Uterus (tissue), 3 donors: ENCODE measurements at regions not wholly inside any gene's neighbourhood (a gene's known extent, or its start where the extent isn't known, plus 50 kb on each side); places are given as distances from the start of the nearest gene placed in this dataset.

Experiments
- DNase-seq, 2 donors: peaks; one replicate each; pipeline ENCODE4 v3.0.0-alpha.2; 2019 to 2020
- H3K27ac ChIP-seq, 2 donors: fragments of 200-600 bp; sonication (generic); 1 replicate in 1 of 2; 2 replicates in 1 of 2; pipeline ENCODE4 v1.5.1; 2016 to 2018
- H3K27me3 ChIP-seq, 2 donors: fragments of 200-600 bp; sonication (generic); one replicate each; pipeline ENCODE4 v1.5.1; 2018 to 2019; ENCODE audit warnings: control low read depth in 1 of 2
- H3K36me3 ChIP-seq, 2 donors: fragments of 200-600 bp; sonication (generic); one replicate each; pipeline ENCODE4 v1.5.1; 2019; ENCODE audit warnings: control low read depth in 1 of 2
- H3K4me1 ChIP-seq, 2 donors: fragments of 200-600 bp; sonication (generic); one replicate each; pipeline ENCODE4 v1.5.1; 2018 to 2019; ENCODE audit warnings: control low read depth in 1 of 2
- H3K4me3 ChIP-seq, 2 donors: fragments of 200-600 bp; sonication (generic); 1 replicate in 1 of 2; 2 replicates in 1 of 2; pipeline ENCODE4 v1.5.1; 2018 to 2019; ENCODE audit warnings: mild to moderate bottlenecking in 1 of 2
- H3K9me3 ChIP-seq, 2 donors: fragments of 200-600 bp; sonication (generic); one replicate each; pipeline ENCODE4 v1.5.1; 2019; ENCODE audit warnings: control low read depth in 1 of 2
- CTCF ChIP-seq, 4 experiments: fragments of 200-600 bp in 2 of 4; fragments of 450-650 bp in 2 of 4; sonication (generic) in 2 of 4; IDR thresholded peaks; one replicate each; pipeline ENCODE4 v1.5.1; 2016 to 2019; ENCODE audit warnings: antibody characterized with exemption in 4 of 4, mild to moderate bottlenecking in 2 of 4, moderate library complexity in 1 of 4
- POLR2A ChIP-seq, 2 donors: fragments of 450-650 bp; IDR thresholded peaks; one replicate each; pipeline ENCODE4 v1.6.1; 2016; ENCODE audit warnings: antibody characterized with exemption in 2 of 2, mild to moderate bottlenecking in 1 of 2, moderate library complexity in 1 of 2
- intact Hi-C: fragments of 100-400 bp; cut with DNase I; formaldehyde crosslinking; loops from one replicate; pipeline ENCODE4 v1.15.1; 2023; ENCODE audit warnings: low total_unique reads
- donor health status: DM: yes; HTN: yes; CAD: no.

- no peaks in the 10 kb centered on the region for H3K9me3 ChIP-seq
- TF ChIP-seq POLR2A (IDR thresholded peaks at IDR 0.05), result no peak
- no peak for TF ChIP-seq CTCF (IDR thresholded peaks at IDR 0.05)
- no peaks in the 10 kb centered on the region for H3K27me3 ChIP-seq
- no peaks in the 10 kb centered on the region for H3K36me3 ChIP-seq
- no peak for DNase-seq
- intact Hi-C loops, result no loop called here
- H3K27ac ChIP-seq, result no peak overlapping the region
- H3K4me3 ChIP-seq, result no peak overlapping the region
- no peaks in the 10 kb centered on the region for H3K4me1 ChIP-seq
Observed at GRCh38 chrX:111020283-111020682, 75.7 kb upstream of the PAK3 start.

GRCh38 chrX:111013778-111014455 lies 82.1 kb upstream of the PAK3 start:
- no peak for DNase-seq
- intact Hi-C loops, result no loop called here
- Histone ChIP-seq H3K4me3 (no peak overlapping the region), H3K9me3 (no peaks in the 10 kb centered on the region), H3K4me1 (no peaks in the 10 kb centered on the region), H3K27ac (no peak overlapping the region), H3K27me3 (no peaks in the 10 kb centered on the region), H3K36me3 (no peaks in the 10 kb centered on the region)
- TF ChIP-seq CTCF (IDR thresholded peaks at IDR 0.05) (no peak), POLR2A (IDR thresholded peaks at IDR 0.05) (no peak)

GRCh38 chrX:111010111-111010510 lies 85.9 kb upstream of the PAK3 start:
- no peak for DNase-seq
- no peaks in the 10 kb centered on the region for H3K9me3 ChIP-seq
- H3K36me3 ChIP-seq, result no peaks in the 10 kb centered on the region
- intact Hi-C loops, result no loop called here
- H3K27me3 ChIP-seq, result no peaks in the 10 kb centered on the region
- no peak overlapping the region for H3K27ac ChIP-seq
- no peak overlapping the region for H3K4me3 ChIP-seq
- TF ChIP-seq POLR2A (IDR thresholded peaks at IDR 0.05) (no peak), CTCF (IDR thresholded peaks at IDR 0.05) (no peak)
- no peaks in the 10 kb centered on the region for H3K4me1 ChIP-seq

GRCh38 chrX:111009256-111009655 lies 86.7 kb upstream of the PAK3 start:
- TF ChIP-seq CTCF (IDR thresholded peaks at IDR 0.05) (no peak), POLR2A (IDR thresholded peaks at IDR 0.05) (no peak)
- Histone ChIP-seq H3K4me1 (no peaks in the 10 kb centered on the region), H3K36me3 (no peaks in the 10 kb centered on the region), H3K9me3 (no peaks in the 10 kb centered on the region), H3K27me3 (no peaks in the 10 kb centered on the region), H3K4me3 (no peak overlapping the region), H3K27ac (no peak overlapping the region)
- DNase-seq, result no peak
- intact Hi-C loops, result no loop called here

- TF ChIP-seq POLR2A (IDR thresholded peaks at IDR 0.05), result no peak
- TF ChIP-seq CTCF (IDR thresholded peaks at IDR 0.05), result no peak
- intact Hi-C loops, result no loop called here
- no peaks in the 10 kb centered on the region for H3K36me3 ChIP-seq
- H3K9me3 ChIP-seq, result no peaks in the 10 kb centered on the region
- no peak overlapping the region for H3K27ac ChIP-seq
- H3K4me3 ChIP-seq, result no peak overlapping the region
- H3K27me3 ChIP-seq, result no peaks in the 10 kb centered on the region
- no peak for DNase-seq
- no peaks in the 10 kb centered on the region for H3K4me1 ChIP-seq
Observed at GRCh38 chrX:111008126-111008525, 87.9 kb upstream of the PAK3 start.
